GM18907 (cell line): ENCODE measurements at regions not wholly inside any gene's neighbourhood (a gene's known extent, or its start where the extent isn't known, plus 50 kb on each side); places are given as distances from the start of the nearest gene placed in this dataset.
"Not testable (repeated sequence)": the region's sequence is repeated elsewhere in the genome, so short reads cannot be mapped to it uniquely, and the experiment has no call there.

Experiments used
- ATAC-seq: cut with Tn5 transposase; IDR thresholded peaks from one replicate; pipeline ENCODE4 v1.9.1; 2021; ENCODE audit warnings: mild to moderate bottlenecking, moderate library complexity; ENCODE audit not compliant: unreplicated experiment

DNA sequence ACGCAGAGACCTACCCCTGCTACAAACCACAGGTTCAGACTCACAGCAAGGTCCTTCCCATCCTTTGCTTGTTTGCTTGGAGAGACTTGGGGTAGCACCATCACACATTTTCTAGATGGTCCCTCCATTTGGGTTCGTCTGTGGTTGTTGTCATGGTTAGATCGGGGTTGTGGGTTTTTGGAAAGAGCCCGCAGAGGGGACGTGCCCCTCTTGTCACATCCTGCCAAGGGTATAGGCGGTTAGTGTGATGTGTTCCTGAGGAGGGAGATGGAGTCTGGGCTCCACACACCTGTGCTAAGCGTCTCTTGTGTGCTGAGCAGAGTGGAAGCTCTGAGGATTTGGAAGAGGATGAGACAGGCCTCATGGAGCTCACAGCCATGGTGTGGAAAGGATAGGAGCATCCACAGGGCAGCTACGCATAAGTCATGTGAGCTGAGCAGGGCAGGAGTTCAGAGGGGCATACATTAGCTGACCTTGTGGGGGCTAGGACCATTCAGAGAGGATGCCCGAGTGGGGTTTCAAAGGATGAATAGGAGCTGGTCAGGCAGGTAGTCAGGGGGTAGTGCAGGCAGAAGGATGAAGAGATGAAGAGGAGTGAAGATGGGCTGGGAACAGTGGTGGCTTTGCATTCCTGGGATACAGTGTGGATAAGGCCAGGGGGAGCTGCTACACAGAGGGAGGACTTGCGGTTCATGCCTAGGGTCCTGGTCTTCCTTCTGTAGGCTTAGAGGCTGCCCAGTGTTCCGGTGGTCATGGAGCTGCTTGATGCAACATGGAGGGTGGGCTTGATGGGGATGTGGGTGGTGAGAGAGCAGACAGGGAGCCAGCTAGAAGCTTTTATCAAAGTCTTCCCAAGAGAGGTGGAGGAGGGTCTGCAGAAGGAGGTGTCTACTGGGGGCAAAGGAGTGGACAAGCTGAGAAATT, 62.9 kb downstream of the ACKR3 start:
- no peak for ATAC-seq

DNA sequence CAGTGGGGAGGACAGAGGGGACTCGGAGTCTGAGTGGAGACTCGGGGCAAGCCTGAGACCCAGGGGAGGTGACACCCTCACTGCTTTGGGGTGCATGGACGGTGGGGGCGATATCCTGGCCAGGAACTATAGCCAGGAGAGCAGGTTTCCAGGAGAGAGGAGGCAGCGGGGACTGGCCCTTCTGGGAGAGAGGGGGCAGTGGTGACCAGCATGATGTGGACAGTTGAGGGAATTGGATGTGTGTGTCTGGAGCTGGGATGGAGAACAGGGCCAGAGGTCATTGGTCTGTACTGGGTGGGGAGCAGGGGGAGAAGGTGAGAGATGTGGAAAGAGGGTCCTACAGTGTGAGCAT, 63.6 kb downstream of the ACKR3 start:
- ATAC-seq: no peak

DNA sequence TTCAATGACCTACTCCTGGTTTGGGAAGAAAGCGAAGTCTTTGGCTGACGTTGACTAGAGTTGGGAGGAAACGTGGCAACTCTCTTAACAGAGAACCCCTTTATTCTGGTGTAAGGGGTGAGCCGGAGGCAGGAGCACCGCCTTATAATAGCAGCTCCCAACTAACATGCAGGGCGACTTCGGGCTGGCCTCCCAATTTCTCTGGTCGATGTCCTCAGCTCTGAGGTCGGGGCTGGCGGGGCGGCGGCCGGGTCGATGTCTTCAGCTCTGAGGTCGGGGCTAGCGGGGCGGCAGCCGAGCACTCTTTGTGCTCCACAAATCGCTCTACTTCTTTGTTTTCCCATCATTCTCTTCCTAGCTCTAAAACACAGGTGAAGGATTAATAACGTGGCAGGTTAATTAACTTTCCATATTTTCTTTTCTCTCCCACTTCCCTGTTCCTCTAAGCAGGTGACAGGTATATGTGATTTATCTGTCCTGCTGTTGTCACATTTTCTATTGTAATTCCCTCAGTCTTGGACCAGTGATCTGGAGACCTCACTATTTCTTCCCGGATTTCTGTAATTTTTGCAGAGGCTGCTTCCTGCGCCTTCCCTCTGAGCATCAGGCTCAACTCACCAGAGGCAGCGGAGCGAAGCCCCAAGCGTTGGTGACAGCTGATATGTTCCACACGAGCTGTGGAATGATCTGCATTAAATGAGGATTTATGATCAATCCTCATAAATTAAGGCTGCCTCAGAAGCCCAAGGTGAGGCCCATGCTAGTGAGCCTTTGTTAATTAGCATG, 64.3 kb downstream of the ACKR3 start:
- no peak for ATAC-seq

DNA sequence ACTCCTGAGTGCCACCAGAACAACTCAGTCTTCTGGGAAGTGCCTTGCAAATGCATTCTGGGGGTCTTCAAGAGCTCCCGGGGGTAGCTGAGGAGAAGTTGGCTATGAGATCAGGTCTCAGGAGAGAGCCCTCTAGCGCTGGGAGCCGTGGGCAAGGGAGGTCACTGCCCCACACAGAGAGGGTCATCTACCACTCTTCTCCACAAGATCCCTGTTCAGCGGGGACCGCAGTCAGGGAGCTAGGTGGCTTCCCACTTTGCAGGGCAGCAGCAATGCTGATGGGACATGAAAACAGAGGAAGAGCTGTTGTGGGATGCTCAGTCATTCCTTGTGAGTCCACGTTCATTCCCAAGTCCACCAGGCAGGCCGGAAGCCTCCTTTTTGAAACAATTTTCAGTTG, 66.6 kb downstream of the ACKR3 start:
- no peak for ATAC-seq

DNA sequence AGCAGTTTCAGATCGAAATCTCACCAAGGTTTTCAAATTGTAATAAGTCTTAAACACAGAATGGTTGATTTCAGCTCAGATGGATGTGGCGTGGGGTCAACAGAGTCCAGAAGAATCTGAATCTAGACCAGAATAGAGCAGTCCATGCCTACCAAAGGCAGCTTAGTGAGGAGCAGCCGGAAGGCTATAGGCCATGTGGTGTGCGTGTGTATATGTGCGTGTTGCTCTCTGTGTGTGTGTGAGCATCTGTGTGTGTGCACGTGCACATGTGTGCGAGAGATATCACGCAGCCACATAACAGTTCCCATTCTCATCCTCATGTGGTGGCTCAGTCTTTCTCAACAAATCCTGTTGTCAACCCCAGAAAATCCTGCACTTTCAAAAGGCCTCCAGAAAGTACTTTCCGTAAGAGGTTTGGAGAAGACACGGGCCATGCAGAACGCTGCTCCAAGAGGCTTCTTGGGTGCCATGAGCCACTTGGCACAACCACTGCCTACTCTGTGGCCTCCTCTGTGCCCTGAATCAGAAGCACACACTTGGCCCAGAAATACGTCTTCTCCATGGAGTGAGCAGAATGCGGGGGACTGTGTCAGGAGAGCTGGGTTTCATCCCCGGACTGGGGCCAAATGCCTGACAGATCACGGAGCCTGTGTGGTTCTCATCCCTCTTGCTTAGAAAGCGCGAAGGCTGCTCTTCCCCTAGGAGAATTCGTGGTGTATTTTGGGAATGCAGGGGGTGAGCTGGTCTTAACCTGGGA, 67.3 kb downstream of the ACKR3 start:
- no peak for ATAC-seq

DNA sequence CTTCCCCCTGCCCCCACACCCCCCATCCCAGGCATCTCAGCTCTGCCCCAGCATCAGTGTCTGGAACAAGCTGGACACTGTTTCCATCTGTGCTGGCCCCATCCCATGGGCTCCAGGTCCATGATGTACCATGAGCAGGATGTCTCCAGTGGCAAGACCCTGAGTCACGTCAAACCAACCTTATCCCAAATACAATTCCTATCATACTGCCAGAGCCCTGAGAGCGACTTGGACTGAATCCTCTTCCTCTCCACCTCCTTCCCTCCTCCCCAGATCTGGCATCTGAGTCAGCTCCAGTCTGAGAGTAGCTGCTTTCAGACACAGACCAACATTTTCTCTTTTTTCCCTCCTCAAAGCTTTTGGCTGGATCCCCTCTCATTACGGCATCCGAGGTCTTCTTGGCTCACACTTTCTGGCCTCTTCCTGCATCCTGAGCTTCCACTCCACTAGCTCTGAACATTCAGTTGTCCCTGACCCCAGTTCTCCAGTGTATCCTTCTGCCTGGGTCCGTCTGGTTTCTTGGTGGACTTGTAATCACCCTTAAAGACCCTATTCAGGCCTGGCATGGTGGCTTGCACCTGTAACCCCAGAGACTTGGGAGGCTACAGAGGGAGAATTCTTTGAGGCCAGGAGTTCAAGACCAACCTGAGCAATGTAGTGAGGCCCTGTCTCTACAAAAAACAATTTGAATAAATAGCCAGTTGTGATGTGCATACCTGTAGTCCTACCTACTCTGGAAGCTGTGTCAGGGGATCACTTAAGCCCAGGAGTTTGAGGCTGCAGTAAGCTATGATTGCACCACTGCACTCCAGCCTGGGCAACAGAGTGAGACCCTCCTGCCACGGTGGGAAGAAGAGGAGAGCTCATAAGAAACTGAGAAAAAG, 68.3 kb downstream of the ACKR3 start:
- no peak for ATAC-seq

DNA sequence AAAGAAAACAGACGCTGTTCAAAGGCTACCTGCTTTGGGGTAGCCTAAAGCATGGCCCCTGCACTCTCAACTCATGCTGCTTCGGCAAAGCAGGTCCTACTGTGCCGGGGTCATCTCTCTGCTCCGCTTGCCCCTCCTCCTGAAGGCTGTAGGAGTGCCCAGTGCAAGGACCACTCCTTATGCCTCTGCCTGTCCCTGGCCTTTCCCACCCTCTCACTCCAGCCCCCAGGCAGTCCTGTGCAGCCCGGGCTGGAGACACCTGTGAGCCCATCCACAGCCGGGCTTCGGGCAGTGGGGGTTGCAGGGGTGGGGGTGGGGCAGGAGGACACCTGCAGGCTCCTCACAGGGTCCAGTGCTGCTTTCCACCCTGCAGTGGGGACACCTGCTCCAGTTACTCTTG, 69.1 kb downstream of the ACKR3 start:
- ATAC-seq: no peak

DNA sequence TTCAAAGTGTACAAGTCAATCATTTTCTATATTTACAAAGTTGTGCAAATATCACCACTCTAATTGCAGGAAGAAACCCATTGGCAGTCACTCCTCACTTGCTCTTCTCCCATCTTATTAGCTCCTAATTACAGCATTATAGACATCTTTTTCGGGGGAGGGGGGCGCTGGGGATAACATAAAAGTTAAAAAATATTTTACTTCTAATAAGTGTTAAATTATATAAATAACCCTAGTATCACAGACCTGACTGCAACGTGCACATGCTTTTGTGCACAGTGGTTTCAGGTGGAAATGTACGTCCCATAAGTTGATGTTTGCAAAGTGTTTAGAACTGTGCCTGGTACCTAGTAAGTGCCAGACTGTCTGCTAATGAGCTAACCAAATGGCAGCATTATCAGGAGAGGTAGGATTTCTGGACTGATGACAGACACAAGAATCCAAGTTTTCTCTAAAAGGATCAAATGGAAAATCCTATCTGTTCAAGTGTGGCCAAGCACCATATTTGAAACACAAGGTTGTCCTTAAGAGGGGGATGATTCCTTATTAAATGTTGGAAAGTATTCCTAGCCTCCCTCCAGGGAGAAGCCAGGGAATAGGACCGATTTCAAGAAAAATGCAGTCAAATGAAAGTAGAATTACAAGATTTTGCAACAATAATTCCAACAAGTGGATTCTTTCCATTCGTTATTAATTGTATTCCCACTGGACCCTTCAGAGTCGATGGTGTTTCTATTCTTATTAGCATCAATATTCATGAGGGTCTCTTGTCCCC, 70.0 kb downstream of the ACKR3 start:
- no peak for ATAC-seq

DNA sequence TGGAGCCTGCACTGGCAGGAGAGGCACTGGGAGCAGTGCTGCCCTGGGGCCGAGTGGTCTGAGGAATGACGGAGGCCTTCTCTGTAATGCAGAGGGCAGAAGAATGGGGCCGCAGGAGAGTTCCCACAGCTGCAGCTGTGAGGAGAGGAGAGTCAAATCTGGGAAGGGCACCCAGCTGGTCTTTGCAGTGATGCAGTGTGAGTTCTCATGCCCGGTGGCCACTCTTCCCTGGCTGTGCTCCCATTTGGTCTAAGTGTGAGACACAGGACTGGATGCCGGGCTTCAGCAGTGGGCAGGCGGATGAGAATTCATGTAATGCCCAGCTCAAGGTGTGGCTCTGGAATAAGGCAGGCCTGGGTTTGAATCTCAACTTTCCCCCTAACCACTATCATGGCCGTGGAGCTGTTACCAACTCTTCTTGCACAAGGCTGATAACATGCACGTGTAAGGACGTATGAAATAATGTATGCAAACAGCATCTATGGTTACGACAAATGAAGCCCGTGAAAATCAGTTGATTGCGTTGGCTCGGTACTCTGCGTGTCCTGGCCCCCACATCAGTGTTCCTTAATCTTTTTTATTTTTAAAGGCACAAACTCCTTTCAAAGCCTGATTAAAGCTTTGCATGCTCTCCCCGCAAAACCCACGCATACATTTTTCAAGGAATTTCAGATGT, 71.6 kb downstream of the ACKR3 start:
- no peak for ATAC-seq

DNA sequence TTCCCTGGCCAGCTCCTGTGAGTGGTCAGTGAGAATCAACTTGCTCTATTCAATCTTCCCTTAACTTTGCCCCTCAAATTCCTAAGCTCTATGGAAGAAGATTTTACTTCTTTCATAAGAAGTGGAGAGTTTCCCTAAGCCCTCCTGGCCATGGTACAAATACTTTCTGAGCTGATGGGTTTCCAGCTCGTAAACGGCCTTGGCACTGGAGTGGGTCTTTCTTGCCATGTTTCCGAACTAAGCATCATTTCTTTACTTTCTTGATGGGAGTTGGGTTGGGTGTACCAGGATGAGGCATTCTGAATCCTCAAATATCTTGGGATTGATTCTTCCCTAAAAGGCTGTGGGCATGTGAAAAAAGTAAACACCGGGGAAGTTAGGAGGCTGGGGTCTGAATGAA, 72.5 kb downstream of the ACKR3 start:
- ATAC-seq: no peak

DNA sequence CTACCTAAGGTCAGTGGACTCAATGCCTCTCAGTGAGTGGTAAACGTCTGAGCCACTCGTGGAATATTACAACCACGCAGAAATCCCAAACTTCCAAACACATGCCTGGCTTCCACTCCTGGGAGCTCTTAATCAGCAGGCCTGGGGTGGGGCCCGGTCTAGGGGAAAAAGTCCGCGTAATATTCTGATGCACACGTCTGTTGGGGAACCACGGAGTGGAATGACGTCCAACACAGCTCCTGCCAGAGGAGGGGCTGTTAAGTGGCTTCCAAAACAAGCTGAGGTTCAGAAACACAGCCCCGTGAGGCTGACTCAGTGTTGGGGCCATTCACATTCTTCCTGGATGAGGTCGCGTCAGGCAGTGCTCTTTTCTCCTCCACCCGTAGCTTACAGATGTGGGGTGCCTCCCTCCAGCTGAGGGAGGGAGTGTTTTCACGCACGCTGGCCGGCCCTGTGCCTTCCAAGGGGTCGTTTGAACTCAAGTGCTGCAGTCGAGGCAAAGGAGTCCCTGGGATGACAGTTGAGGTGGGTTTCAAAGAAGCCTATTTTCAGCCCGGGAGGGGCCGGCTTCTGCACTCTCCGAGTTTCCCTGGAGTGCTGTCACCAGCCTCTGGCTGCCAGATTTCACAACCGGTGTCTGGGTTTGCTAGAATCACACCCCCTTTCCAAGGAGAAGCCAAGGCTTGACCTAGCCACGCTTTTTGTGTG, 73.1 kb downstream of the ACKR3 start:
- ATAC-seq: no peak

DNA sequence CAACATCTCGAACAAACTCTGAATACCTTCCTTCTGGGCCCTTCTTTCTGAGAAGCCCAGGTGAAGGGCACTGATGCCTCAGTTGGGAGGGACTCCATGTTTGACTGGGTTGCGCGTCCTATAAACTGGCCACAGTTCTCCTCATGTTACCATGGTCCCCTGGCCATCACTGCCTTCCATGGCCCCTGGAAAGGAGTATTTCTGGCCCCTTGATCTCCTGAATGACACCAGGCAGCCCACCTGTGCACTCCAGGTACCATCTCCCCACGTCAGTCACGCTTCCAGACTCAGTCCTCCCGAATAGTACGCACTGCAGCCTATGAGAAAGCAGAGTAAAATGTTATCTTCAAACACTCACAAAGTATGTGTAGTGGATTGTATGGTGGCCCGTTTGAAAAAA, 73.9 kb downstream of the ACKR3 start:
- ATAC-seq: no peak

DNA sequence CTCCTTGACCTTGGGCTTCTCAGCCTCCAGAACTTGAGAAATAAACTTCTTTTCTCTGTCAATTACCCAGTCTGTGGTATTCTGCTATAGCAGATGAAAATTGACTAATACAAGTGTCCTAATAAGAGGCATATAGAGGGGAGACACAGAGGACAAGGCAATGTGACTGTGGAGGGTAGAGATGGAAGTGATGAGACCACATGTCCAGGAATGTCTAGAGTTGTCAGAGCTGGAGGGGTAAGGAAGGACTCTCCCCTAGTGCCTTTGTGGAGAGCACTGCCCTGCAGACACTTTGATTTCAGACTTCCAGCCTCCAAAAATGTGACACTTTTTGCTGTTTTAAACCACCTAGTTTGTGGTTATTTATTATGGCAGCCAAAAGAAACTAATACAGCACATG, 74.4 kb downstream of the ACKR3 start:
- ATAC-seq: no peak

DNA sequence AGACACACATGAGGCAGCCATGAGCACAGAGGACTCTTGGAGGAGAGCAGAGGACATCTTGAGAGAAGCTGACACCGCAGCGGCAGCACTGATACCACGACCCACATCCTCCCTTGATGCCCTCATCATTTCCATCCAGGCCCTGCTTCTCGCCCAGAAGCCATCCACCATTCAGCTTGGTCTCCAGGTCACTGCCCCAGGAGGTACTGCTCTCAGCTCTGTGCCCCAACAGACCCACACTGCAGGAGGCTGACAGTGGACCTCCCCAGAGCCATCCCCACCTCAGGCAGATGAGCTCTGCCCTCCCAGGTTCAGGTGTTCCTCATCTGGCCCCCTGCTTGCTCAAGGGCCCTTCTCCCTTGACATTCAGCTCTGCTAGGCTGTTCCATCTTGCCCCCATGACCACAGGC, 74.9 kb downstream of the ACKR3 start:
- no peak for ATAC-seq

DNA sequence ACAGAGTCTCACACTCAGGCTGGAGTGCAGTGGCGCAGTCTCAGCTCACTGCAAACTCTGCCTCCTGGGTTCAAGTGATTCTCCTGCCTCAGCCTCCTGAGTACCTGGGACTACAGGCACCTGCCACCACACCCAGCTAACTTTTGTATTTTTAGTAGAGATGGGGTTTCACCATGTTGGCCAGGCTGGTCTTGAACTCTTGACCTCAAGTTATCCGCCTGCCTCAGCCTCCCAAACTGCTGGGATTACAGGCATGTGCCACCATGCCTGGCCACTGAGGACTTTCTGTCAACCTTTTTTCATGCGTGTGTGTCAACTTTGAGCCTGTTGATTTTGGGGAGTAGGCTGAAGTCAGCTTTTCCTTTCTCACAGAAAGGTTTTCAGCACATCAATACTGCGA, 75.5 kb downstream of the ACKR3 start:
- not testable (repeated sequence) for ATAC-seq

DNA sequence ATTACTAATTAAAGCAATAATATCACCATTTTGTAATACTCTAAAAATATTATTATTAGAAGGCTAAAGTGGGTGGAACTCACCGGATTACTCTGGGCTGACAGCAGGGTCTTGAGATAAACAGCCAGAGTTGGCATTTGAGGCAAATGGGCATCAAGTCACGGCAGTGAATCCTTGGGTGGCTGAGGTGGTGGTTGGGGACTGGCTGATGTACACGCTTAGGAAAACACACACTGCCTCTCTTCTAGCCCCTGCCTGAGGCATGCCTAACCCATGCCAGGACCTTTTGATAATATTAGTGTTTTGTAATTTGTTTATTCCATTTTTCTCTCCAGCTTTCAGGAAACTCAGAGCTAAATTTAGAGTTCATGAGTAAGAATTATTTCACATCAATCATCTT, 76.8 kb downstream of the ACKR3 start:
- ATAC-seq: no peak

DNA sequence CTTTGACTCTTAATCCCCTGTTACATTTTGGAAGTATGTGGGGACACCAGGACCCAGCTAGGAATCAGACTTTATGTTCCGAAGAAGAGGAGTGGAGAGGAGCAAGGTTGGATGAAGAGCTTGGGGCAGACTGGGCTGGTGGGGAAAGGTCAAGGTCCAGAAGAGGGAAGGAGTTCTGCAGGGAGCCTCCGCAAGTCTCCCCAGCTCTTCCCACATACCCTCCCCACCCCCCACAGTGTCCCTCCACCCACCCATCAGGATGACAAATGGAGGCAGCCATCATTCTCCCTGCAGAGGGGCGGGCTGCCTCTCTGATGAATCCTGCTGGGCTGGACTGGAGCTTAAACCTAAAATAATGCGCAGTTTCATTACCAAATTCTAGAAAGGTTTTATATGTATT, 77.2 kb downstream of the ACKR3 start:
- ATAC-seq: no peak

DNA sequence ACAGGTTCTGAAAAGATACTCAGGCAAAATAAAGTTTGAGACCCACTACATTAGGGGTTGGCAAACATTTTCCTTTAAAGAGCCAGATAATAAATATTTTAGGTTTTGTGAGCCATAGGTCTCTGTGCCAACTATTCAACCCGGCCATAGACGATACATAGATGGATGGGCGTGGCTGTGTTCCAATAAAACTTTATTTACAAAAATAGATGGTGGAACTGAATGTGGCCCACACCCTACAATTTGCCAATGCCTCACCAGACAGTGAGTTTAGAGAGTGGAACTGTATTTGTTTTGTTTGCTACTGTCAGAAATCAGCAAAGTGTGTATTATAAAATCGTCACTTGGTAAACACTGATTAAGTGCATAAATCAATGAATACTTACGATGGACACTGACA, 78.0 kb downstream of the ACKR3 start:
- ATAC-seq: no peak

DNA sequence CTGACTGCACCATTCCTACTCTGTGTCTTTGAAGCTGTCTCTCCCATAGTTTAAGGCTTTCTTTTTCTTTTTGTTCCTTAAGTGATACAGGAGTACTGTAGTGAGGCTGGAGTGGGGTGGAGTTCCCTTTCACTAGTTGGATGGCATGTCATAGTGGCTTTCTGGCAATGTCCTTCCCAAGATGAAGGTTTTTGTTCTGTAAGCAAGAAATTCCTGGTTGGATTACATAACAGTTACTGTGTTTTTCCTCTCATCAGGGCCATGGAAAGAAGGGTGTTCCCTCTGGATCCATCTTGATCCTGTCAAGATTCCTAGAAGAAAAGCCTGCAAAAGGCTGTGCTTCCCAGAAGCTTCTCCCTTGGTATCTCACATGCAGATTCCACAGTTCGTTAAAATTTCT, 84.2 kb downstream of the ACKR3 start:
- no peak for ATAC-seq
